ENCODE measurements at regions not wholly inside any gene's neighbourhood (a gene's known extent, or its start where the extent isn't known, plus 50 kb on each side); places are given as distances from the start of the nearest gene placed in this dataset.

DNA sequence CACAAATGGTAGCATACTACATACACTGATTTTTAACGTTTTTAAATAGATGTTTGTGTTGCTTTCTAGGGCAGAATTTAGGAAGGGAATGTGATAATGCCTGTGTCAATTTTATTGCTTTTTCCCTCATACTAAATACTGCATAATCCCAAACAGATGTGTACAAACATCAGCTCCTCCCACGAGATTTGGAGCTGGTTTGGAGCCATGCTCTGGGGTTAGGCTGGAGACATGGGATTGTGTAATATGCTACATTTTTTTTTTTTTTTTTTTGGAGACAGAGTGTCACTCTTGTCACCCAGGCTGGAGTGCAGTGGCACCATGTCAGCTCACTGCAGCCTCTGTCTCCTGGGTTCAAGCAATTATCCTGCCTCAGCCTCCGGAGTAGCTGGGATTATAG is 80.1 kb downstream of the EBLN2 start:
- Histone ChIP-seq H2AFZ (ENCODE audit: low read length) (no peak overlapping the region), H3K4me3 (ENCODE audit: low read depth, low read length, poor library complexity, severe bottlenecking) (no peak overlapping the region), H3K4me1 (ENCODE audit: insufficient read depth, low read length, severe bottlenecking) (no peaks in the 10 kb centered on the region), H3K9me3 (ENCODE audit: low read length) (no peaks in the 10 kb centered on the region), H3K27me3 (ENCODE audit: insufficient read depth, low read length) (no peaks in the 10 kb centered on the region; the same call in 1 of the 2 replicates), H4K20me1 (ENCODE audit: insufficient read depth, low read length) (no peaks in the 10 kb centered on the region), H3K4me2 (ENCODE audit: low read length) (no peak overlapping the region), H3K36me3 (ENCODE audit: insufficient read depth, low read length) (no peaks in the 10 kb centered on the region), H3F3A (ENCODE audit: insufficient read depth, low read length) (no peaks in the 10 kb centered on the region), H3K79me2 (ENCODE audit: insufficient read depth, low read length) (no peaks in the 10 kb centered on the region), H3K27ac (ENCODE audit: low read depth, low read length, poor library complexity, severe bottlenecking) (no peak overlapping the region), H3K9me2 (ENCODE audit: low read depth, low read length) (no peaks in the 10 kb centered on the region), H3K9ac (ENCODE audit: low read length) (no peak overlapping the region)
- no peak for TF ChIP-seq EZH2 (IDR thresholded peaks at IDR 0.05; ENCODE audit: borderline replicate concordance, low read length)

DNA sequence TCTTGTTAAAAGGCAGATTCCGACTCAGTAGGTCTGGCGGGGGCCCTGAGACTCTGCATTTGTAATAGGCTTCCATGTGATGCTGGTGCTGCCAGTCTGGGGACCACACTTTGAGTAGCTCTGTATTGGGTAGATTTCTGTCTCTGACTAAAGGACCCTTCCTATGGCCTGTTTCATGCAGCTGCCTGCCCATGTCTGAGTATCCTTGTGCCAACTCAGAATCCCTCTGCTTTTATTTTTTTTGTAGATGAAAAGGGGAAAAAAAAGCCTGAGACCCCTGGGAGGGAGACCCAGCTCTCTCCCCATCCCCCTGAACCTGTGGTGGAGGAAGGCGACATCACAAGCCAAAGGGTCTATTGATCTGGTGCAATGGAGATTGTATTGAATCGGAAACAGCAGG is 81.9 kb downstream of the EBLN2 start:
- H2AFZ ChIP-seq (ENCODE audit: low read length) = no peak overlapping the region
- no peaks in the 10 kb centered on the region for H3K9me2 ChIP-seq (ENCODE audit: low read depth, low read length)
- H3K9ac ChIP-seq (ENCODE audit: low read length) = no peak overlapping the region

DNA sequence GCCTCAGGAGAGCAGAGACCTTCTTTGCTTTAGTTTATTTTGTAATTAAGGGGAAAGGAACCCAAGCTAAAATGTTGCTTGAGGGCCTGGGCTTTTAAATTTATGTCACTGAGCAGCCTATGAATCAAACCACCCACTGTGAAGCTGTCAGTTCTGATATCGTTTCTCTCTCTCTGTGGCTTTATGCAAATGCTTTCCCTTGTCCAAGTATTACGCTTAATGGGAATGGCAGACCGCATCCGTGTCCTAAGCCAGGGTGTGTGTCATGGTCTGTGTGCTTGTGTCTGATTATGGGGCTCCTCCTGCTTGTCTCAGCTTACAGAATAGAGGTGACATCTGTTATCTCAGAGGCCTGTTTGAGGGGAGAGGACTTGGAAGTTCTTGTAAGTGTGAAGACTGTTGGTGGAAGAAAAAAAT is 82.4 kb downstream of the EBLN2 start:
- Histone ChIP-seq H3K79me2 (ENCODE audit: insufficient read depth, low read length) (no peaks in the 10 kb centered on the region), H3K27ac (ENCODE audit: low read depth, low read length, poor library complexity, severe bottlenecking) (no peak overlapping the region)

More for the DNA sequence above, 81.9 kb downstream of the EBLN2 start:
- Histone ChIP-seq H3K79me2 (ENCODE audit: insufficient read depth, low read length) (no peaks in the 10 kb centered on the region), H3F3A (ENCODE audit: insufficient read depth, low read length) (no peaks in the 10 kb centered on the region), H3K27me3 (ENCODE audit: insufficient read depth, low read length) (peaks cover 3% of the 10 kb centered on the region; the same call in 1 of the 2 replicates), H3K27ac (ENCODE audit: low read depth, low read length, poor library complexity, severe bottlenecking) (no peak overlapping the region), H3K36me3 (ENCODE audit: insufficient read depth, low read length) (no peaks in the 10 kb centered on the region), H3K9me3 (ENCODE audit: low read length) (no peaks in the 10 kb centered on the region), H3K4me2 (ENCODE audit: low read length) (no peak overlapping the region), H3K4me1 (ENCODE audit: insufficient read depth, low read length, severe bottlenecking) (no peaks in the 10 kb centered on the region), H3K4me3 (ENCODE audit: low read depth, low read length, poor library complexity, severe bottlenecking) (no peak overlapping the region), H4K20me1 (ENCODE audit: insufficient read depth, low read length) (no peaks in the 10 kb centered on the region)
- no peak for TF ChIP-seq EZH2 (IDR thresholded peaks at IDR 0.05; ENCODE audit: borderline replicate concordance, low read length)
- TF ChIP-seq, protein P1, sequence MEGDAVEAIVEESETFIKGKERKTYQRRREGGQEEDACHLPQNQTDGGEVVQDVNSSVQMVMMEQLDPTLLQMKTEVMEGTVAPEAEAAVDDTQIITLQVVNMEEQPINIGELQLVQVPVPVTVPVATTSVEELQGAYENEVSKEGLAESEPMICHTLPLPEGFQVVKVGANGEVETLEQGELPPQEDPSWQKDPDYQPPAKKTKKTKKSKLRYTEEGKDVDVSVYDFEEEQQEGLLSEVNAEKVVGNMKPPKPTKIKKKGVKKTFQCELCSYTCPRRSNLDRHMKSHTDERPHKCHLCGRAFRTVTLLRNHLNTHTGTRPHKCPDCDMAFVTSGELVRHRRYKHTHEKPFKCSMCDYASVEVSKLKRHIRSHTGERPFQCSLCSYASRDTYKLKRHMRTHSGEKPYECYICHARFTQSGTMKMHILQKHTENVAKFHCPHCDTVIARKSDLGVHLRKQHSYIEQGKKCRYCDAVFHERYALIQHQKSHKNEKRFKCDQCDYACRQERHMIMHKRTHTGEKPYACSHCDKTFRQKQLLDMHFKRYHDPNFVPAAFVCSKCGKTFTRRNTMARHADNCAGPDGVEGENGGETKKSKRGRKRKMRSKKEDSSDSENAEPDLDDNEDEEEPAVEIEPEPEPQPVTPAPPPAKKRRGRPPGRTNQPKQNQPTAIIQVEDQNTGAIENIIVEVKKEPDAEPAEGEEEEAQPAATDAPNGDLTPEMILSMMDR (IDR thresholded peaks at IDR 0.05; ENCODE audit: low read length) = no peak

More for the DNA sequence above, 82.4 kb downstream of the EBLN2 start:
- no peak overlapping the region for H3K4me2 ChIP-seq (ENCODE audit: low read length)
- H3K9me2 ChIP-seq (ENCODE audit: low read depth, low read length) = no peaks in the 10 kb centered on the region
- H3K4me3 ChIP-seq (ENCODE audit: low read depth, low read length, poor library complexity, severe bottlenecking) = no peak overlapping the region
- no peaks in the 10 kb centered on the region for H3K9me3 ChIP-seq (ENCODE audit: low read length)
- H3K27me3 ChIP-seq (ENCODE audit: insufficient read depth, low read length) = peaks cover 4% of the 10 kb centered on the region; the same call in 1 of the 2 replicates
- H3K4me1 ChIP-seq (ENCODE audit: insufficient read depth, low read length, severe bottlenecking) = no peaks in the 10 kb centered on the region
- H3K9ac ChIP-seq (ENCODE audit: low read length) = no peak overlapping the region
- H2AFZ ChIP-seq (ENCODE audit: low read length) = no peak overlapping the region
- TF ChIP-seq EZH2 (IDR thresholded peaks at IDR 0.05; ENCODE audit: borderline replicate concordance, low read length) = no peak
- TF ChIP-seq, protein P1 (IDR thresholded peaks at IDR 0.05; ENCODE audit: low read length) = no peak
- no peaks in the 10 kb centered on the region for H4K20me1 ChIP-seq (ENCODE audit: insufficient read depth, low read length)
- no peaks in the 10 kb centered on the region for H3F3A ChIP-seq (ENCODE audit: insufficient read depth, low read length)
- no peaks in the 10 kb centered on the region for H3K36me3 ChIP-seq (ENCODE audit: insufficient read depth, low read length)
